ENCODE measurements at regions not wholly inside any gene's neighbourhood (a gene's known extent, or its start where the extent isn't known, plus 50 kb on each side); places are given as distances from the start of the nearest gene placed in this dataset.

GRCh38 chr16:51407199-51407598, 256.1 kb upstream of the SALL1 start:
- TF ChIP-seq ISL1 (CRISPR knock-in tag; IDR thresholded peaks at IDR 0.05) (no peak), ZFP3 (CRISPR knock-in tag; IDR thresholded peaks at IDR 0.05) (no peak), RARB (CRISPR knock-in tag; IDR thresholded peaks at IDR 0.05) (no peak), PATZ1 (CRISPR knock-in tag; IDR thresholded peaks at IDR 0.05; ENCODE audit: borderline replicate concordance) (no peak), GLIS3 (CRISPR knock-in tag; IDR thresholded peaks at IDR 0.05) (no peak), PPARA (CRISPR knock-in tag; IDR thresholded peaks at IDR 0.05; ENCODE audit: borderline replicate concordance) (no peak), ZNF8 (CRISPR knock-in tag; IDR thresholded peaks at IDR 0.05) (no peak), ZFP30 (CRISPR knock-in tag; IDR thresholded peaks at IDR 0.05) (no peak), SNAI2 (CRISPR knock-in tag; IDR thresholded peaks at IDR 0.05) (no peak), CREB5 (CRISPR knock-in tag; IDR thresholded peaks at IDR 0.05; ENCODE audit: low read depth) (no peak), ESRRG (CRISPR knock-in tag; IDR thresholded peaks at IDR 0.05) (no peak), CSRNP3 (CRISPR knock-in tag; IDR thresholded peaks at IDR 0.05) (no peak), CSDC2 (CRISPR knock-in tag; IDR thresholded peaks at IDR 0.05) (no peak), TCF4 (CRISPR knock-in tag; IDR thresholded peaks at IDR 0.05; ENCODE audit: borderline replicate concordance) (no peak)
